SU-DHL-6 (cell line): ENCODE measurements at regions not wholly inside any gene's neighbourhood (a gene's known extent, or its start where the extent isn't known, plus 50 kb on each side); places are given as distances from the start of the nearest gene placed in this dataset.

ENCODE experiments used
- EZH2phosphoT487 ChIP-seq: fragments of 200-600 bp; sonication (generic), shearing (Covaris generic); conservative IDR thresholded peaks from 2 replicates; pipeline ENCODE4 v1.6.1; 2018; ENCODE audit warnings: mild to moderate bottlenecking, antibody characterized with exemption, low read length, moderate library complexity, mixed read lengths
- TF ChIP-seq, protein P1 (sequence below): fragments of 200-600 bp; sonication (generic); IDR thresholded peaks from one replicate; pipeline ENCODE4 v1.5.1; 2017; ENCODE audit warnings: antibody characterized with exemption, mild to moderate bottlenecking, low read length, moderate library complexity; ENCODE audit not compliant: insufficient read depth, poor library complexity, severe bottlenecking

DNA sequence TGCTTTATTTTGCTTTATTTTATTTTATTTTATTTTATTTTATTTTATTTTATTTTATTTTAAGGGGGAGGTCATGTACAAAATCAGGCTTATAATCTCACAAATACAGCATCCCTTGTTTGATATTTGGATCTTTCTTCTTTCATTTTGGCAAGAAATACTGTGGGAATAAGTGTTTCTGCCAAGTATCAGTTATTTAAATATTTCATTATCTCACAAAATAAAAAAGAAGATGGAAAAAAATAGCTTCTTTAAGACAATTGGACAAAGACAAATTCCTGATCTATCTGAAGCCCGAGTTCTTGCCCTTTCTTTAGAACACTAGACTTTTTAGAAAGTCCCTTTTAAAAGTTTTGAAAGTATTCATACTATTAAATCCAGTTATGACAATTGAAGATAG lies 560.5 kb upstream of the ZEB2 start:
- TF ChIP-seq, protein P1, sequence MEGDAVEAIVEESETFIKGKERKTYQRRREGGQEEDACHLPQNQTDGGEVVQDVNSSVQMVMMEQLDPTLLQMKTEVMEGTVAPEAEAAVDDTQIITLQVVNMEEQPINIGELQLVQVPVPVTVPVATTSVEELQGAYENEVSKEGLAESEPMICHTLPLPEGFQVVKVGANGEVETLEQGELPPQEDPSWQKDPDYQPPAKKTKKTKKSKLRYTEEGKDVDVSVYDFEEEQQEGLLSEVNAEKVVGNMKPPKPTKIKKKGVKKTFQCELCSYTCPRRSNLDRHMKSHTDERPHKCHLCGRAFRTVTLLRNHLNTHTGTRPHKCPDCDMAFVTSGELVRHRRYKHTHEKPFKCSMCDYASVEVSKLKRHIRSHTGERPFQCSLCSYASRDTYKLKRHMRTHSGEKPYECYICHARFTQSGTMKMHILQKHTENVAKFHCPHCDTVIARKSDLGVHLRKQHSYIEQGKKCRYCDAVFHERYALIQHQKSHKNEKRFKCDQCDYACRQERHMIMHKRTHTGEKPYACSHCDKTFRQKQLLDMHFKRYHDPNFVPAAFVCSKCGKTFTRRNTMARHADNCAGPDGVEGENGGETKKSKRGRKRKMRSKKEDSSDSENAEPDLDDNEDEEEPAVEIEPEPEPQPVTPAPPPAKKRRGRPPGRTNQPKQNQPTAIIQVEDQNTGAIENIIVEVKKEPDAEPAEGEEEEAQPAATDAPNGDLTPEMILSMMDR = no peak
- no peak for TF ChIP-seq EZH2phosphoT487
